GM23248 (cell line): ENCODE measurements at regions not wholly inside any gene's neighbourhood (a gene's known extent, or its start where the extent isn't known, plus 50 kb on each side); places are given as distances from the start of the nearest gene placed in this dataset.

Experiments used
- EZH2 ChIP-seq: fragments of 200-600 bp; sonication (generic); IDR thresholded peaks from 2 replicates; pipeline ENCODE4 v1.6.1; 2018; ENCODE audit warnings: antibody characterized with exemption, mild to moderate bottlenecking; ENCODE audit not compliant: insufficient read depth, poor library complexity, severe bottlenecking
- EZH2phosphoT487 ChIP-seq: fragments of 200-600 bp; sonication (generic); IDR thresholded peaks from 2 replicates; pipeline ENCODE4 v1.6.1; 2018; ENCODE audit warnings: antibody characterized with exemption, moderate library complexity, mild to moderate bottlenecking, low read depth; ENCODE audit not compliant: insufficient read depth

DNA sequence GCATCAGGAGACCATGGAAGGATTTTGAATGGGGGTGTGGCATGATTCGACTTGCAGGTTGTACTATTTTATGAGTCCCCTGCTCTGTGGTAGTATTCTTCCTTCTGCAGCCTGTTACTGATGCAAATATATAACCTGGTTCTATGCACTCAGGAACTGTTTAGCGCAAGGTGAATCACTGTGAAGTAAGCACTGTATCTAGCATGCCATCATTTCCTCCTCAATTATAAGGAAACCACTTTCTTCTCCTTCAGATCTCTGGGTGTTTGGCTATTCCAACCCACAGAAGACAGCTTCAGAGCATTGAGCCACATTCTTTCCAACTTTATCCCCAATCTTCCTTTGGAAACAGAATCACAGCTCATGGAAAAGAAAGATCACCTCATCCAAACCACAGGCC lies 176.7 kb downstream of the DIPK2A start:
- no peak for TF ChIP-seq EZH2
- no peak for TF ChIP-seq EZH2phosphoT487
